Endodermal cell (in vitro differentiated cells): ENCODE measurements at regions not wholly inside any gene's neighbourhood (a gene's known extent, or its start where the extent isn't known, plus 50 kb on each side); places are given as distances from the start of the nearest gene placed in this dataset.

Experiments used
- DNase-seq: peaks from one replicate; pipeline ENCODE4 v3.0.0-alpha.2; 2017
- H3K27ac ChIP-seq: 2 replicates; pipeline ENCODE4 v1.5.1; 2013; ENCODE audit warnings: mild to moderate bottlenecking, low read depth, low read length, moderate library complexity
- H3K27me3 ChIP-seq: 2 replicates; pipeline ENCODE4 v1.6.1; 2013; ENCODE audit warnings: mild to moderate bottlenecking, low read length, moderate library complexity; ENCODE audit not compliant: insufficient read depth, control insufficient read depth, poor library complexity, severe bottlenecking
- H3K36me3 ChIP-seq: 2 replicates; pipeline ENCODE4 v1.7.0; 2013; ENCODE audit warnings: mild to moderate bottlenecking, low read length, moderate library complexity; ENCODE audit not compliant: control insufficient read depth, insufficient read depth
- H3K4me1 ChIP-seq: one replicate; pipeline ENCODE4 v1.7.0; 2013; ENCODE audit warnings: low read length; ENCODE audit not compliant: control insufficient read depth, insufficient read depth
- H3K4me3 ChIP-seq: 2 replicates; pipeline ENCODE4 v1.5.1; 2013; ENCODE audit warnings: mild to moderate bottlenecking, low read length, moderate library complexity
- H3K9ac ChIP-seq: 2 replicates; pipeline ENCODE4 v1.6.1; 2013; ENCODE audit warnings: mild to moderate bottlenecking, low read length, moderate library complexity; ENCODE audit not compliant: poor library complexity, severe bottlenecking; ENCODE audit errors: extremely low read depth
- H3K9me3 ChIP-seq: 2 replicates; pipeline ENCODE4 v1.6.1; 2013; ENCODE audit warnings: mild to moderate bottlenecking, low read length, moderate library complexity; ENCODE audit not compliant: control insufficient read depth
- H3K27ac Mint-ChIP-seq: 2 replicates; pipeline ENCODE4 v1.8.0; 2020; ENCODE audit warnings: mixed read lengths
- H3K27me3 Mint-ChIP-seq: 2 replicates; pipeline ENCODE4 v1.8.0; 2021; ENCODE audit warnings: mild to moderate bottlenecking, mixed read lengths; ENCODE audit not compliant: insufficient read depth
- H3K36me3 Mint-ChIP-seq: 2 replicates; pipeline ENCODE4 v1.8.0; 2020; ENCODE audit warnings: low read depth, mixed read lengths
- H3K4me1 Mint-ChIP-seq: 2 replicates; pipeline ENCODE4 v1.8.0; 2020; ENCODE audit warnings: mixed read lengths
- H3K4me3 Mint-ChIP-seq: 2 replicates; pipeline ENCODE4 v1.8.0; 2020; ENCODE audit warnings: mild to moderate bottlenecking, moderate library complexity, mixed read lengths
- H3K9me3 Mint-ChIP-seq: 2 replicates; pipeline ENCODE4 v1.8.0; 2020; ENCODE audit warnings: mild to moderate bottlenecking, mixed read lengths
- CTCF ChIP-seq: fragments of 200-600 bp; sonication (generic); conservative IDR thresholded peaks from 2 replicates; pipeline ENCODE4 v1.5.0; 2021; ENCODE audit warnings: antibody characterized with exemption, mild to moderate bottlenecking
- WGBS, 2 experiments: methylation state at CpG; one replicate each; pipeline versions ENCODE4 v1.1.5 to v1.1.7; 2013; ENCODE audit warnings: missing lambda C conversion rate in 2 of 2, mixed read lengths in 1 of 2; ENCODE audit not compliant: insufficient coverage in 1 of 2, insufficient read length in 1 of 2; 5-methylcytosine and 5-hydroxymethylcytosine counted together

- H3K9me3 ChIP-seq, result no peaks in the 10 kb centered on the region
- 70% methylated on average over 2 of the region's 2 CpGs; no CpG with 5 or more reads in 1 of the 2 experiments for WGBS, 2 experiments
- H3K36me3 Mint-ChIP-seq, result no peaks in the 10 kb centered on the region
- H3K27me3 ChIP-seq, result no peaks in the 10 kb centered on the region
- H3K27ac Mint-ChIP-seq, result no peak overlapping the region
- no peak overlapping the region for H3K4me3 ChIP-seq
- TF ChIP-seq CTCF, result no peak
- no peaks in the 10 kb centered on the region for H3K27me3 Mint-ChIP-seq
- H3K9ac ChIP-seq, result no peak overlapping the region
- H3K4me1 ChIP-seq, result peaks cover 1% of the 10 kb centered on the region
- H3K36me3 ChIP-seq, result no peaks in the 10 kb centered on the region
- DNase-seq, result no peak
- no peak overlapping the region for H3K27ac ChIP-seq
- H3K4me3 Mint-ChIP-seq, result no peak overlapping the region
- peaks cover 9% of the 10 kb centered on the region for H3K4me1 Mint-ChIP-seq
- no peaks in the 10 kb centered on the region for H3K9me3 Mint-ChIP-seq
These were observed 78.5 kb upstream of the SYNPR start for GRCh38 chr3:63199606-63200005.

DNA sequence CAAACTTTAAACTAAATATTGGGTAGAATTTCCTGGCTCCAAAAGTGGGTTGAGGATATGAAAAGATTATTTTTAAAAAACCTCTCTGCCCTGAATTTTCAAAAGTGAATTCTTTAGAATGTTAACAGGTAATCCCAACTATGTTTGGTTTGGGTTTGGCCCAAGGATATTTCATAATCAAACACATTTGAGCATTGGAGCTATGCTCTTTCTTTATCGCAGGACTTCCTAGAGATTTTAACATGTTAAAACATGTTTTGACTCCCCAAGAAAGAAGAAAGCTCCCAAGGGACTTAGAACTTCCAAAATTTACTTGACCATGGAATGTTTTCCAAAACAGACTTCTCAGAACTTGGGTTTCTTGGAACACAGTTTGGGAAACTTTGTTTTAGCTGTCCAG, 75.6 kb upstream of the SYNPR start:
- H3K4me1 ChIP-seq, result no peaks in the 10 kb centered on the region
- Mint-ChIP-seq H3K9me3 (no peaks in the 10 kb centered on the region), H3K27ac (no peak overlapping the region), H3K4me3 (no peak overlapping the region), H3K27me3 (no peaks in the 10 kb centered on the region), H3K4me1 (peaks cover 11% of the 10 kb centered on the region), H3K36me3 (no peaks in the 10 kb centered on the region)
- no peak overlapping the region for H3K4me3 ChIP-seq
- H3K36me3 ChIP-seq, result no peaks in the 10 kb centered on the region
- WGBS, 2 experiments, result 97 to 100% methylated on average over 1 of the region's 1 CpG
- no peaks in the 10 kb centered on the region for H3K27me3 ChIP-seq
- H3K9me3 ChIP-seq, result no peaks in the 10 kb centered on the region
- no peak for TF ChIP-seq CTCF
- DNase-seq, result no peak
- no peak overlapping the region for H3K27ac ChIP-seq
- no peak overlapping the region for H3K9ac ChIP-seq

DNA sequence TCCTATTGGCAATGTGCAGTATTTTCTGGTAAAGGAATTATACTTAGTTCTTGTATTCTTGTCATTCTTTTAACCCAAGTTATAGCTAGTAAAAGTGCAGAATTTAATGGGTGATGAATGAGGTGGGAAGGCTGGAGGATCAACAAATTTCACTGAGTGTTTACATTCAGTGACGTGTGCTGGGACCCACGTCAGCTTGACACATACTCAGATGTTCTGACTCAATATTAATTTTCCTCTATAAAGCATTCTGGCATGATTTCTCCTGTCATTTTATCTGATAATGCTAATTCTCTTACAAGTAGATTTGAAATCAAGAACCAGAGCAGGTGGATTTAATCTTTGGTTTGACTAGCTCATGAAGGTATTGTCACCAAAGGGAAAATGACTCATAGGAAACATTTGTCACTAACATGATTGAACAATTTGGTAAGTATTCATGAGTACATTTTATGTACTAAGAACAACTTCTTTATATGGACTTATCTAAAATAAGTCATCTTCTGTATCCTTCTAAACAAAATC, 71.0 kb upstream of the SYNPR start:
- no peaks in the 10 kb centered on the region for H3K36me3 ChIP-seq
- no peaks in the 10 kb centered on the region for H3K9me3 ChIP-seq
- H3K4me3 ChIP-seq, result no peak overlapping the region
- H3K27me3 ChIP-seq, result no peaks in the 10 kb centered on the region
- H3K27ac Mint-ChIP-seq, result no peak overlapping the region
- peaks cover 14% of the 10 kb centered on the region for H3K4me1 Mint-ChIP-seq
- H3K27ac ChIP-seq, result no peak overlapping the region
- no peak for DNase-seq
- TF ChIP-seq CTCF, result no peak
- H3K27me3 Mint-ChIP-seq, result peaks cover 5% of the 10 kb centered on the region
- no peaks in the 10 kb centered on the region for H3K4me1 ChIP-seq
- H3K36me3 Mint-ChIP-seq, result no peaks in the 10 kb centered on the region
- no peak overlapping the region for H3K9ac ChIP-seq
- H3K4me3 Mint-ChIP-seq, result no peak overlapping the region
- 91% methylated on average over 2 of the region's 2 CpGs; no CpG with 5 or more reads in 1 of the 2 experiments for WGBS, 2 experiments
- no peaks in the 10 kb centered on the region for H3K9me3 Mint-ChIP-seq
